Stimulated activated CD4-positive, alpha-beta T cell treated with anti-CD3 and anti-CD28 coated beads, Interleukin-1b, Interleukin-23, amount 100 ng/mL, for 1 hour (primary cell): ENCODE measurements at regions not wholly inside any gene's neighbourhood (a gene's known extent, or its start where the extent isn't known, plus 50 kb on each side); places are given as distances from the start of the nearest gene placed in this dataset.
"Not testable (repeated sequence)": the region's sequence is repeated elsewhere in the genome, so short reads cannot be mapped to it uniquely, and the experiment has no call there.

Source experiments
- DNase-seq, 2 donors: peaks; one replicate each; pipeline ENCODE4 v3.0.0-alpha.2; 2020; ENCODE audit warnings: low read depth in 2 of 2

DNA sequence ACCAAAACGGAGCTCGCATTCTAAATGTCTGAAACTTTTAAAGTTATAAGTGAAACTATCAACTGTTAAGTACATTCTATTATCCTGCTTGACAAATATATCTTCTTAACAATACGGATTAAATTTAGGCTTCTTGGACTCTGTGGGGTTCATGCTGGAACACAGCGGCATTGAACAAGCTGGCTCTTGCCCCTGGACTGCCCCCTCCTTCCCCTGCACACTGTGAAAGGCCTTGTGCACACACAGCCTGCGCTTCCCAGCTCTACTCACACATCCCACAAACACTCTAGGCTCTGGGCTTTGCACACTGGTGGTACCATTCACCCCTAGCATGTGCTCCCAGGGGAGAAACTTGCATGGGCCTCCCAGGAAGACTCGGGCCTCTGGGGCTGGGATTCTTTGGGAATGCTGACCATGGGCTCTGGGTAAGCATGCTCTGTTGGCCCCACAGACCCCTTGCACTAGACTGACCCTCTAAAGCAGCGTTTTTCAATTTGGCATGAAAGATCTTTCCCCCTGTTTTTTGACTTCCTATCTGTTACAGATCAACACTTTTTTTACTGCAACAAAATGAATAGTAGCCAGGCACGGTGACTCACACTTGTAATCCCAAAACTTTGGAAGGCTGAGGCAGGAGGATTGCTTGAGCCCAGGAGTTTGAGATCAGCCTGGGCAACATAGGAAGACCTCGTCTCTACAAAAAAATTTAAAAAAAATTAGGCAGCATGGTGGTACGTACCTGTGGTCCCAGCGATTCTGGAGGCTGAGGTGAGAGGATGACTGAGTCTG is 96.2 kb upstream of the CPM start:
- DNase-seq = no peak

DNA sequence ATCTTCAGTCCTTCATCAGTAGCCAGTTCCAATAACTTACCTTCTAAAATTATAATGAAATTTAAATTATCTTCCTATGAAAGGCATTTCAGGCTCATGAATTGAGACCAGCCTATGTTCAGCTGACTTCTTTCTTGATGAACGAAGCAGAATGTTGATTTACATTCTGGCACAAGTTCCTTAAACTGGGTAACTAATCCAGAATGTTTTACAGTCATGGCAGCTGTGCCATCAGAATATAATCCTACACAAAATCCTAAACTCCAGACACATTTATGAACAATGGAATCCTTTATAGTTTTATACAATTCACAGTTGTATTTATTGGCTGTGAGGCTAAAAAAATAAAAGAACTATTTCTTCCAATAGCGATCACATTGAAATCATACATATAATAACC is 97.3 kb upstream of the CPM start:
- DNase-seq = no peak

DNA sequence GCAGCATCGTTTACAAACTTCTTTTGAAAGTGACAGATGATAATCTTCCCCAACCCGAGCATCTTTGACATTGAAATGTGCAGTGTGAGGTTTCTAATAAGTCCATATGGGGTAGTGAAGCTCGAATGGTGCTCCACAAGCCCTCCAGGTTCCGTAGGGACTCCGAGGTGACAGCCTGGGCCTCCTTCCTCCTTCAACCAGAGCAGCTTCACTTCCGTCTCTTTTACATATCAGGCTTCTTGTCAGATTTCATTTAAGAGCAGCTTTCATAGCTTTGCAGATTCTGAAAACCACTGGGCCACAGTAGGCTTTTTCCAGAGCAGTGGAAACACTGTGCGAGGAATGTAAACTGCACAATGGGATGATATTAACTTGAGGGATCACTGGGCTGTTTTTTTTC is 103.6 kb upstream of the CPM start:
- DNase-seq = no peak

DNA sequence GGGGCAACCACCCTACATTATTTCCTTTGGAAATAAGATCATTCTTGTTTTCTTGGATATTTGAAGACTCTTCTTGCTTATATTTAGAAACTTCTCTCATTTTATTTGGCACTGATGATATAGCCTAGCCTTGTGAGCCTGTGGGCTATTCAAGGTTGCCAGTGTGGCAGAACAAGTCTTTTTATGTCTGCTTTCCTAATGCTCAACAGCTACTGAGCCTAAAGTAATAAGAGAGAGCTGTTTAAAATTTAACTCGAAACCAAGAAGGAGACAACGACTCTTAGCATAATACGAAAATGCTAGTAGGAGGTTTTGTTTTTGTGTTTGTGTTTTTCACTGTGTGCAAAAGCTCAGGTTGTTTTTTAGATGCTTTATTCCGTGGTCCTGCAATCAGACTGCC is 104.0 kb upstream of the CPM start:
- no peak for DNase-seq

DNA sequence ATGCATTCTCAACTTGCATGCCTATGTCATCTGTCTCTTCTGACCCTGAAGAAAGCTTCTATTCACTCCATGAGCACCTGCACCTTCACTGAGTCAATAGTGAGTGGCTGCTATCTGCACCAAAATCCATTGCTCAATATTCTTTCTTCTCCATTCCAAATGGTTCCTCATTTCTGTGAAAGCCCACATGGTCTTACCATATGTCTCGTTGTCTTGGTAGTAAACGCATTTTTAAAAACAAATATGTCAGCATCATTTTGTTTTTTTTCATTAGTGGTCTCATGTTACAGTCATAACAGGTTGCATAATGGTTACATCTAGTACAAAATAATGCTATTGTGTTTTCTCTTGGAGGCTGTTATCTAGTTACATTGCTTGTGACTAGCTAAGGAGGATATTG is 106.9 kb upstream of the CPM start:
- no peak for DNase-seq

DNA sequence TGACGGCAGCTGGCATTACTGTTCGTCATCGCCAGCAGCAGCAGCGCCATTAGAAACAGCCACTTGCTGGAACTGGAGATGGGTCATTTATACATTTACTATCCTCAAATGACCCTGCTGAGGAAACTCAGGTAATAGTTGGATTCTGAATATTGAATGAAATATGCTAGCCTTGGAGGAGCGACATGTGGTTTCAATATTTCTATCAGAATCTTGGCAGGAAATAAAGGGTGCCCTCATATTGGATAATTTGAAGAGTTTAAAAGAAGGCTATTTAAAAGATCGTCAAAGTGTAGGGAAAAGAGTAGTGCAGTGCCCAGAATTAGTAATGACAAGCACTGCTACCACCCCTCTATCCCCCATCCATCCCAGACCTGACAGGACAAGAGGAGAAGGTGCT is 109.6 kb upstream of the CPM start:
- DNase-seq = no peak

DNA sequence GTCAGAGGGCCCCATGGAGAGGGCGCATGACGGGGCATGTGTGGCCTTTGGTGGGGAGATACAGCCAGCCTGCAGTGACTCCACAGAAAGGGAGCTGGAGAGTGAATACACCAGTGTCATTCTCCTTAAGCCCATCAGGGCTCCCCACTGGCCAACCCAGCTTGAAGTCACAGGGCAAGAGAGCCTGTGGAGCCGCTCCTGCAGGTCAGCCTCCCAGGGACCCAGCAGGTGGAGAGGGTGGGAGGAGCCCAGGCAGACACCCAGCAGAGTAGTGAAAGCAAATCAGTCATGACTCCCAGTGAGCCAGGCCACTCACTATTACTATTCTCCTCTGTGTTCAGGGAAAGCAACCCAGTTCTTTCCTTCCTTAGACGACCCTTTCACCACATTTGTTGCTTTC is 110.0 kb upstream of the CPM start:
- DNase-seq = no peak

DNA sequence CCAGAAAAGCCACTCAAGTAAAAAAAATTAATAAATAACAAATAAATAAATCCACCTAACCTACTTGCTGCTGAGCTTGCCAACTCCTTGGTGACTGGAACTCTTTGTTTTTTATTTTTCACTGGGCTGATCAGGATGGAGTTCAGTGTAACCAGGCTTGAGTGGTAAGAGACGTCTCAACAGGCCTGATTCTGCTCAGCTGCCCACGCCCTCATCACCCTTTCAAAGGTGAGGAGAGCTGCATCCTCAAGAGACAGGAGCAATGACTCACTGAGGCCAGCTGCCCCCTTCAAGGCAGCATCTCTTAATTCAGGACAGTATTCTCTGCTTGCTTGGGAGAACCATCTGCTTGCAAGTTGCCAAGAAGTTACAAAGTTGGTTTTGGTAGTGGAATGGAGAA is 111.9 kb upstream of the CPM start:
- DNase-seq = no peak

DNA sequence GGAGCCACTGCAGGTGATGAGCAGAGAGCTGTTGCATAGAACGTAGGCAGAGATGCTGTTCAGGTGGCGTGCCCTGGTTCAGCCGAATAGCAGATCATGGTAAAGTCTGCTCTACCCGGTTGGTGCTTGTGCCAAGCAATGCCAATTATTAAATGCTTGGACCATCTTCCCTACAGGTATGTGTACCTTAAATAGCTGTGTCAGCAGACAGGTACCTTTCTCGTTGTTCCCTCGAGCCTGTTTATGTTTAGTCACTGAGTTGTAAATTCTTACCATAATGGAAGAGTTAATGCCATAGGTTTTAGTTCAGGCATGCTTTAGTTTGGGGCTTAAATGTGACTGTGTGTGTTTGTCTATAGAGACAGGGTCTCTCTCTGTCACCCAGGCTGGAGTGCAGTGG is 112.5 kb upstream of the CPM start:
- DNase-seq = no peak

DNA sequence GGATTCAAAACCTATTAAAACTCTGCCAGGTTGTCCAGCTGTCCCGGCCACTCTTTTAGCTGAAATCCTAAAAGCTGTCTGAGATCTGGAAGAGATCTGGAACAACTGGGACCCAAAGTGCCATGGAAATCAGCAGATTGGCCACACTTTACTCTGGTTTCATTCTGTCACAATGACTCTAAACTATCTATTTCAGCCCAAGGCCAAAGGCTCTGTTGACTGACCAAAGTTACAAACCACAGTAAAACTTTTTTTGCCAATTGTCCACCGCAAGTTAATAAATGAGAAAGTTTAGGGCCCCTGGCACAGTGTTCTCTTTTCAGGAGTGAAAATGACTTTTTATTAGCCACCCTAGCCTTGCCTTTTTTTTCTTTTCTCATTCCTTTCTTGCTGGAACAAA is 113.4 kb upstream of the CPM start:
- no peak for DNase-seq

DNA sequence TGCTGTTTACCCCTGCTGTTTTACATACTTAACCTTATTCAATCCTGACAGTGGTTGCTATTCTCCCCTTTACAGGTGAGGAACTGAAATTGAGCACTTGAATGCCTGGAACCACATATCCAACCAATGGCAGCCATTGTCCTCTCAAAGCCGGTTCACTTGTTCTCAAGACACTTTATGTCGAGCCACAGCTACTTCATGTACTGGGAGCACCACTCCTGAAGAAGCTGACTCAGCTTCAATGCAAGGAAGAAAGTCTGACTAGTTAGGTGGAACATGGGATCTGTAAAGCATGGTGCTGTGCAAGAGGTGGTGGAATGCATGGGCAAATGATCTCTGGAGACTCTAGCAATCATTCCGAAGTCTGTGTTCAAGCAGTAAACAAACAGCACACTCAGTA is 113.9 kb upstream of the CPM start:
- no peak for DNase-seq

DNA sequence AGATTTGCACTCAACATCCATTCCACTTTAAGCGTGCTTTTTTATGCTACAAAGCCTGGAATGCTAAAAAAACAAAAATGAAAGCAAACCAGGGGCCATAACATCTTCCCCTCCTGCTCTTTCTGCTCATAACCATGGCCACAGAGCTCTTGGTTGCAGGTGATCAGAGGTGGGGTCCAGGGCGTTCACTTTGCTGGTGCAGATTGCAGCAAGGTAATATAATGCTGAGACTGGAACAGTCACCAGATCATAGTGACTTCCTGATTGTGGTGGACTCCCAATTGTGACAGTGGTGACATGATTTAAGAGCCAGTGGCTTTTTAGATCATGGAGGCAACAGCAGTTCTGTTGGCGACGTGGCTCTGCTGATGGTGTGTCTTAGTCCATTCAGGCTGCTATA is 115.0 kb upstream of the CPM start:
- no peak for DNase-seq

DNA sequence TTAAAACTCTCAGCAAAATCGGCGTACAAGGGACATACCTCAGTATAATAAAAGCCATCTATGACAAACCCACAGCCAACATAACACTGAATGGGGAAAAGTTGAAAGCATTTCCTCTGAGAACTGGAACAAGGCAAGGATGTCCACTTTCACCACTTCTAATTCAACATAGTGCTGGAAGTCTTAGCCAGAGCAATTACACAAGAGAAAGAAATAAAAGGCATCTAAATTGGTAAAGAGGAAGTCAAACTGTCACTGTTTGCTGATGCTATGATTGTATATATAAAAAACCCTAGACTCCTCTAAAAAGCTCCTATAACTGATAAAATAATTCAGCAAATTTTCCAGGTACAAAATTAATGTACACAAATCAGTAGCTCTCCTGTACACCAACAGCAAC is 116.9 kb upstream of the CPM start:
- not testable (repeated sequence) for DNase-seq

DNA sequence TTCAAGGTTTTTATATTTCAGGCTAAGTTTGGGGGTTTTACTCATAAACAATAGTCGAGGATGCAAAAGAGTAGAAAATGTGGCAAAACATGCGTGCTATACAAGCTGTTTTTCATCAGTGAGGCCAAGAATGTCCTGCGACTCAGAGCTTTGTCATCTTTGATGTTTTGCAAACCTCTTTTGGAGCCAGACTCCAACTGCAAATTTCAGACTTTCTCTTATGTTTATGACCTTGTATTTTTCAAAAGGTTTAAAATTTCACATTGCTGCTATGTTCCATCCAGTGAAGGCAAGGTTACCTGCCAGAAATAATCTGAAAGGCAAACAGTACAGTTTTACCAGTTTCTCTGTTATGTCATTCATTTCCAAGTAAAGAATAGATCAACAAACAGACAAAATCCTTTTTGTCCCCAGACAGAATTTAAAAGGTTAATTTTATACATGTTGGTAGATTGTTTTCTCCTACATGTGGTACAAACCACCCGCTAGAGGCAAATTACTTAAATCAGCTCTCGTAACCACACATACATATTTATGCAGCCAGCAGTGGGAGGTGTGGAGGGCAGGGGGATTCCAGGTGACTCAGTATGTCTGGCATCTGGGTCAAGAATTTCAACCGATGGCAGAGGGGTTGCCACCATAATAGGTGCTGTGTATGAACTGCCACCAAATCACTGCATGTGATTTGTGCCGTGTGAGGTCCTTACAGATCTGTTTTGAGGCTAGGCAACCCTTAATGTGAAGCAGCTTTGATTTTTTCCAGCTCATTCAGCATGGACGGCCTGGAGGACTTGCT is 119.8 kb upstream of the CPM start:
- DNase-seq = peak in 1 of 2 donors; percentile 13

DNA sequence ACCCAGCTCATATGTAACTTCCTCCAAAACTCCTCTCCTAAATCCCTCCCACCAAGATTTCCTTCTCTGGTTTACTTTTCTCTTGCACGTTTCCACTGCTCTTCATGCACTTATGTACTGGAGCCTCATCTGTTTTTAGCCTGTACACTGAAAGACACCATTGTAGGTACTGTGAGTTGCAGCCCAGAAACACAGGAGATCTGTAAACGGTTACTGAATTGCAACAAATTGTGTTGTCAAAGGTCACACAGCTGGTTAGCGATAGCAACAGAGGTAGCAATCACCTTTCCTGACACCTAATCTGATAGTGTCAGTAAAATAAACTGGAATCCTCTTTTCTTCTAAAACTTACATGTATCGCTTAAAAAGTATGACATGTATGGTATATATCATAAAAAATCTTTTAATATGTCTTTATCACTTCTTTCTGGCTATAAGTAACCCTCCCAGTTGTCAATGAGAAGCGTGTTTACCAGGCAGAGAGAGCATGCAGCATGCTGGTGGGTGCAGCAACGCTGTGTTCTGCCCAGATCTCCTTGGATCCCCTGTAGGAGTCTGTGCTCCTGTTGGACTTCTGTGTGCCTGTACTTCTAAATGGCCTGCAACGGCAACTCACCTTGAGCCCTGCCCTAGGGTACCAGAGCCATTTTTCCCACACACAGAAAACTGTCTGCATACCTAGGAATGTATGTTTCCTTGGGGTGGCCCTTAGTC is 121.5 kb upstream of the CPM start:
- no peak for DNase-seq

DNA sequence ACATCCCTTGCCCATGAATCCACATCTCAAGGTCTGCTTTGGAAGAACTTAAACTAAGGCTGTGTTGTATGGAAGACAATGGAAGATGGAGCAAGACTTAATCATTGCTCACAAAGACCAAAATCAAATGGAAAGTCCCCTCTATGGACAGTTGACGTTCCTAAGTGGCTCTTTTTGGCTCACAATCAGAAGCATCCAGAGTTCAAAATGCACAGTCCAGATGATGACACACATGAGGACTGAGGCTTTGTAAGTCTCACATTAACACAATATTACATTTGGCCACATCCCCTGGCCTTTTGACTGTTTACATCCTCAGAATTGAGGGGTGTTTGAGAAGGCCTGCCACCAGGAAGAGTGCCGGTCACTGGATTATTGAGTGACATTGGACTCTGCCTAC is 122.3 kb upstream of the CPM start:
- DNase-seq = no peak

DNA sequence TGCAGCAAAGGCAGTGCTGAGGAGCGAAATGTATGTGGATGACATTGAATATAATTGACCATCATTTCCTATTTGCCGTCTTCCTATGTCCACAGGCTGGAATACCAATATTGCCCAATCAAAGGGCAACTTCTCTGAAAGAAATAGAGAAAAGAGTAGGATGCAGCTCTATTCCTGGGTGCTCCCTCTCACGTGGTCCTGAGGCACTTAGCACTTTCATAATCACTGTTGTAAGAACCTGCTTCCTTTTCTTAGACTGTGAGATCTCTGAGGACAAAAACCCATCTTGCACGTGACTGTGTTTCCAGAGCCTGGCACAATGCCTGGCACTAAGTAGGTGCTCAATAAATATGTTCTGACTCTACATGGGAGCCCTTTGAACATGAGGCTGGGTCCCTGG is 122.7 kb upstream of the CPM start:
- DNase-seq = no peak

DNA sequence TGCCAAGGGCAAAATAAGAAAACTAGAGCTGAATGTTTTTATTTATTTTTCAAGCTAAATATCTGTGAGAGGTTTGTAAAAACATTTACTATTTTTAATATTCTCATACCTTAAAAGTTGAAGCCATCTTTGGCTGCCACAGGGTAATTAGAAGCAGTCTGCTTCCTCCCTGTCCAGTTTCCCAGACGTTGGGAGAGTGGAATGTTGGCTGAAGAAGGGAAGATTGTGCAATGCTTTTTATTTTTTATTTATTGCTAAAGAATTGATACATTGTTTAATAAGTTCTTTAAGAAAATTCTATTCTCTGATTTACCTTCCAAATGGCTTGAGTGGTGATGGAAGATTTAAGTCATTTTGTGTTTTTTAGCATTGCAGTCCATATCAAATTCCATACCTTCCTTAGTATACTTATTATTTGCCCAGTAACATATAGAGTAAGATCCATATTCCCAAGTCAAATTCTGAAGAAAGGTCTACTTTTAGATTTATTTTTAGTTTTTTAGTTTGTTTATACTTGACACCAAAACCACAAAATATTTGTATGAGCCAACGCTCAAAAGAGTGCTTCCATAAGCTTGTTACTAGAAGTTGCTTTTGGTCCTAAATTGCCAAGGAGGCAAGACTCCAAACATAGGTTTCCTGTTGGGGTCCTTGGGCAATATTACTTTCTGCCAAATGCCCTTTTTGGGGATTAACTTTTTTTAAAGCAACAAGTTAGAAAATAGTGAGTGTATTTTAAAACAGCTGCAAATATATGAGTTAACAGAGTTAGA is 124.0 kb upstream of the CPM start:
- no peak for DNase-seq

DNA sequence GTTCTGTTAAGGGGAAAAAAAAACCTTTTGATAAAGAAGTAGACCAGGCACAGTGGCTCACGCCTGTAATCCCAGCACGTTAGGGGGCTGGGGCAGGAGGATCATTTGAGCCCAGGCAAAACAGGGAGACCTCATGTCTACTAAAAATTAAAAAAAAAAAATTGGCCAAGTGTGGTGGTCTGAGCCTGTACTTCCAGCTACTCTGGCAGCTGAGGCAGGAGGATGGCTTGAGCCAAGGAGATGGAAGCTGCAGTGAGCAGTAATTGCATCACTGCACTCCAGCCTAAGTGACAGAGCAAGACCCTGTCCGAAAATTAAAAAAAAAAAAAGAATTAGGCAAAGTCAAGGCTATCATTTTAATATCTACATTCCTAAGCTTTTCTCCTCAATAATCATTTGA is 124.8 kb upstream of the CPM start:
- no peak for DNase-seq

DNA sequence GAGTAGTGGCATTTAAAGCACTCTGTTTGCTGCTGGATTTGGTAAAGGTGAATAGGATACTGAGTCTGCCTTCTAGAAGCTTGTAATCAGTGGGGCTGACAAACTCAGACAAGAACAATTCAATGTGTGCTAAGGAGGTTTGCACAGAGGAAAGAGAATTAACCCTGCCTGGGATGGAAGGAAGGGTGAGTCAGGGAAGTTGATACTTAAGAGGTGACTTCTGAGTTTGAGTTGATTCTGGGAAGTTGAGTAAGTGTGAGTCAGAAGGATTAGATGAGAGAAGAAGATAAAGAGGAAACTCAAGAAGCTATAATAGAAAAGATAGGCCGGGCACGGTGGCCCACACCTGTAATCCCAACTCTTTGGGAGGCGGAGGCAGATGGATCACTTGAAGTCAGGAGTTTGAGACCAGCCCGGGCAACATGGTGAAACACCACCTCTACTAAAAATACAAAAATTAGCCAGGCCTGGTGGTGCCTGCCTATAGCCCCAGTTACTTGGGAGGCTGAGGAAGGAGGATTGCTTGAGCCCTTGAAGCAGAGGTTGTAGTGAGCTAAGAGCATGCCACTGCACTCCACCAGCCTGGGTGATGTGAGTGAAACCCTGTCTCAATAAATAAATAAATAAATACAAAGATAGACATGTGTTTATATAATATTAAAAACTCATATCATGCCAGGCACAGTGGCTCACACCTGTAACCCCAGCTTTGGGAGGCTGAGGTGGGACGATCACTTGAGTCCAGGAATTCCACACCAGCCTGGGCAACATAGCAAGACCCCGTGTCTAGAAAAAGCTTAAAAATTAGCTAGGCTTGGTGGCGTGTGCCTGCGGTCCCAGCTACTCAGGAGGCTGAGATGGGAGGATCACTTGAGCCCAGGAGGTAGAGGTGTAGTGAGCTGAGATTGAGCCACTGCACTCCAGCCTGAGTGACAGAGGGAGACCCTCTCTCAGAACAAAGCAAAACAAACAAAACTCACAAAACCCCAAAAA is 126.8 kb upstream of the CPM start:
- no peak for DNase-seq

DNA sequence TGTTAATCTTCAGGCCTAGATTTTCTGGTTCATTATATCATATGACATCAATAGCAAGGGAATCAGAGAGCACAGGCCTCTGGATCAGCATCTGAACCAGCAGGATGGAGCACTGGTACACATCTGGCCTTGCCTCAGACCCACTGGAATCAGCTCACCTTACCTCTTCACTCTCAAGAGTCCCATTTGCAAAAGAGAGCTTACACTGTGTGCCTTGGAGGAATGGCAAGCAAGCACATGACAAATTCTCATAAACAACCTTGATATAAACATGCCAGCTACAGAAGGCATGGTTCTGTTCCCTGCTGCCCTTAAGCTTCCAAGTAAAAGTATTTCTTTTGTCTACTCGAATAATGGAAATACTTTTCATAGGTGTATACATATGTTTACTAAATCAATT is 128.6 kb upstream of the CPM start:
- no peak for DNase-seq
